ENCODE measurements at regions not wholly inside any gene's neighbourhood (a gene's known extent, or its start where the extent isn't known, plus 50 kb on each side); places are given as distances from the start of the nearest gene placed in this dataset.
"Not testable (repeated sequence)": the region's sequence is repeated elsewhere in the genome, so short reads cannot be mapped to it uniquely, and the experiment has no call there.

GRCh38 chr5:118577621-118578020, 410.7 kb downstream of the DTWD2 start:
- Histone ChIP-seq H3K4me3 (no peak overlapping the region), H3K27ac (peak overlapping the region in 1 of 5 donors; percentile 13), H3K27me3 (no peaks in the 10 kb centered on the region), H3K36me3 (no peaks in the 10 kb centered on the region), H3K4me1 (peaks cover 0 to 7% (median 0%) of the 10 kb centered on the region in 4 donors), H3K9me3 (no peaks in the 10 kb centered on the region)
- TF ChIP-seq EP300 (IDR thresholded peaks at IDR 0.05) (no peak), POLR2A (IDR thresholded peaks at IDR 0.05) (no peak)
- DNase-seq = no peak
- intact Hi-C loops (cut with DNase I; ENCODE audit: low total_unique reads) = no loop called here
- 36 to 47% (median 41%) methylated on average over 1 of the region's 1 CpG for WGBS, 5 donors

GRCh38 chr5:118570276-118570675, 418.1 kb downstream of the DTWD2 start:
- H3K36me3 ChIP-seq; H3K4me1 ChIP-seq; intact Hi-C loops (cut with DNase I; ENCODE audit: low total_unique reads); H3K27ac ChIP-seq; H3K4me3 ChIP-seq; H3K9me3 ChIP-seq; DNase-seq; H3K27me3 ChIP-seq: not testable (repeated sequence)
- 79 to 96% (median 87%) methylated on average over 2 of the region's 2 CpGs for WGBS, 5 donors

- H3K27me3 ChIP-seq; H3K4me3 ChIP-seq; intact Hi-C loops (cut with DNase I; ENCODE audit: low total_unique reads); H3K9me3 ChIP-seq; DNase-seq; H3K36me3 ChIP-seq; H3K27ac ChIP-seq; H3K4me1 ChIP-seq: not testable (repeated sequence)
- WGBS, 5 donors = 86 to 100% (median 96%) methylated on average over 1 of the region's 1 CpG
Measured at GRCh38 chr5:118569596-118569995, 418.8 kb downstream of the DTWD2 start.

DNA sequence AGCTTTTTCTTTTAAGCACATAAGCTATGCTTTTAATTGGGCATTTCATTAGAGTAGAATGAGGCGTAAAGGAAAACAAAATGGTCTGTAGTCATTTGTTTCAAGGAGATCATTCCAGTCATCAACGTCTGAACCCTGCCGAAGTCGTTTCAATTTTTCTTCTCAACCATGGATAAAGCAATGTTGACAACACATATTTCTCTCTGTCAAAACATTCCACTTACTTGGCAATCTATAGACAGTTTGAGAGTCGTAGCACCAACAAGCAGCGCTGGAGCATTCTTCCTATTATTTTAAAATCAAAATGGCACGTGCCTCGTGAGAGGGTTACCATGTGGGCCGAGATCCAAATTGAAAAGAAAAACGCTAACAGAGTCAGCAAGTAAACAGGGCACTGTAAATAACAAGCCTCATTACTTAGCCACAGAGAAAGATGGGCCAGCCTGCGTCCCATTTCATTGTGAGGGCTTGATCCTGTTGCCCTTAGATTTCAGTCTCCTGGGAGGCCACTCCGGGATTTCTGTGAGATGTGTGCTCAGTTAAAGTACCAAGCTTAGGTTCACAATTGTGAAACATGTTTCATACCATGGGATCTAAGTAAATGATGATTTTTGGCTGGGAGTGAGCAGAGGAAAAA, 422.9 kb downstream of the DTWD2 start:
- TF ChIP-seq CTCF (IDR thresholded peaks at IDR 0.05) = no peak
- TF ChIP-seq POLR2A (IDR thresholded peaks at IDR 0.05) = no peak
- TF ChIP-seq POLR2AphosphoS5 (IDR thresholded peaks at IDR 0.05) = no peak
- TF ChIP-seq EP300 (IDR thresholded peaks at IDR 0.05) = no peak
- H3K4me3 ChIP-seq = no peak overlapping the region
- no peaks in the 10 kb centered on the region for H3K36me3 ChIP-seq
- no peaks in the 10 kb centered on the region for H3K27me3 ChIP-seq
- intact Hi-C loops (cut with DNase I; ENCODE audit: low total_unique reads) = no loop called here
- DNase-seq = no peak
- WGBS, 5 donors = 76 to 85% (median 82%) methylated on average over 12 of the region's 12 CpGs
- H3K27ac ChIP-seq = no peak overlapping the region
- H3K4me1 ChIP-seq = no peaks in the 10 kb centered on the region
- no peaks in the 10 kb centered on the region for H3K9me3 ChIP-seq

DNA sequence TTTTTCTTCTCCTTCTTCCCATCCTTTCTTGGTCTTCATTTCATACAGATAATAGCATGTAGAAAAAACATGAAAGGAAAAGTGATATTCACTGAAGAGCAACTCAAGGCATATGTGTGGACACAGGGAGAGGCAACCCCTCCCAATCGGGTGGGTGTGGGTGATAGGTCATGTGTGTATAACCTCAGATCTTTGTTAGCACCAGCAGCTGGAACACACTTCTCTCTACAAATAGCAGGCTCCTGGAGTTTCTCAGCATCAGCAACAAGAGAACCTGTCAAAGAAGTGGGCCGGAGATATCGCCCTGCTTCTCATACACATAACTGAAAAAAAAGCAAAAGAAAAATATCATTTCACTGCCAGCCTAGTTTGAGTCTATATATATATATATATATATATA, 426.4 kb downstream of the DTWD2 start:
- no peak for DNase-seq
- intact Hi-C loops (cut with DNase I; ENCODE audit: low total_unique reads) = no loop called here
- no peaks in the 10 kb centered on the region for H3K27me3 ChIP-seq
- H3K4me1 ChIP-seq = no peaks in the 10 kb centered on the region
- no peak for TF ChIP-seq POLR2A (IDR thresholded peaks at IDR 0.05)
- TF ChIP-seq POLR2AphosphoS5 (IDR thresholded peaks at IDR 0.05) = no peak
- no peak for TF ChIP-seq CTCF (IDR thresholded peaks at IDR 0.05)
- TF ChIP-seq EP300 (IDR thresholded peaks at IDR 0.05) = no peak
- no peaks in the 10 kb centered on the region for H3K36me3 ChIP-seq
- no peak overlapping the region for H3K27ac ChIP-seq
- no peaks in the 10 kb centered on the region for H3K9me3 ChIP-seq
- 32 to 56% (median 45%) methylated on average over 3 of the region's 3 CpGs for WGBS, 5 donors
- H3K4me3 ChIP-seq = no peak overlapping the region

- DNase-seq = no peak
- Histone ChIP-seq H3K27me3 (no peaks in the 10 kb centered on the region), H3K9me3 (no peaks in the 10 kb centered on the region), H3K27ac (no peak overlapping the region), H3K36me3 (no peaks in the 10 kb centered on the region), H3K4me3 (no peak overlapping the region), H3K4me1 (no peaks in the 10 kb centered on the region)
- intact Hi-C loops (cut with DNase I; ENCODE audit: low total_unique reads) = no loop called here
- TF ChIP-seq POLR2AphosphoS5 (IDR thresholded peaks at IDR 0.05) = no peak
- no peak for TF ChIP-seq CTCF (IDR thresholded peaks at IDR 0.05)
- no peak for TF ChIP-seq EP300 (IDR thresholded peaks at IDR 0.05)
- no peak for TF ChIP-seq POLR2A (IDR thresholded peaks at IDR 0.05)
Measured at GRCh38 chr5:118561235-118561634, 427.1 kb downstream of the DTWD2 start.
